SK-N-SH (cell line): ENCODE measurements at regions not wholly inside any gene's neighbourhood (a gene's known extent, or its start where the extent isn't known, plus 50 kb on each side); places are given as distances from the start of the nearest gene placed in this dataset.

Experiments
- CTCF ChIP-seq: fragments of 200-600 bp; sonication (generic); IDR thresholded peaks from 2 replicates; pipeline ENCODE4 v1.6.1; 2017; ENCODE audit warnings: antibody characterized with exemption, mild to moderate bottlenecking, moderate library complexity
- EP300 ChIP-seq, 2 experiments: IDR thresholded peaks; 2 replicates each; pipeline versions ENCODE4 v1.4.0 to v1.6.1; 2012; ENCODE audit warnings: borderline replicate concordance in 1 of 2, low read depth in 1 of 2, low read length in 1 of 2
- POLR2AphosphoS5 ChIP-seq: IDR thresholded peaks from 2 replicates; pipeline ENCODE4 v1.6.1; 2012; ENCODE audit warnings: low read depth, low read length

GRCh38 chr21:31480228-31480627 lies 136.2 kb upstream of the TIAM1 start:
- TF ChIP-seq POLR2AphosphoS5 (no peak), CTCF (no peak), EP300 (IDR thresholded peaks at IDR 0.05; ENCODE audit: borderline replicate concordance in 1 of 2, low read depth in 1 of 2, low read length in 1 of 2) (no peak)
